Mesenchymal stem cell (in vitro differentiated cells and primary cell): ENCODE measurements at regions not wholly inside any gene's neighbourhood (a gene's known extent, or its start where the extent isn't known, plus 50 kb on each side); places are given as distances from the start of the nearest gene placed in this dataset.

ENCODE experiments used
- DNase-seq: peaks from one replicate; pipeline ENCODE4 v3.0.0-alpha.2; 2013
- H2AFZ ChIP-seq: one replicate; pipeline ENCODE4 v1.6.1; 2013; ENCODE audit warnings: low read depth, mild to moderate bottlenecking, control low read depth, inconsistent platforms, low read length, moderate library complexity
- H2AK5ac ChIP-seq: 2 replicates; pipeline ENCODE4 v1.6.1; 2013; ENCODE audit warnings: low read length, moderate library complexity, mild to moderate bottlenecking, inconsistent platforms; ENCODE audit not compliant: severe bottlenecking
- H2BK120ac ChIP-seq: one replicate; pipeline ENCODE4 v1.6.1; 2013; ENCODE audit warnings: low read depth, mild to moderate bottlenecking, inconsistent platforms, low read length, moderate library complexity
- H2BK12ac ChIP-seq, 2 experiments: one replicate each; pipeline ENCODE4 v1.6.1; 2013; ENCODE audit warnings: inconsistent platforms in 2 of 2, low read length in 2 of 2, mild to moderate bottlenecking in 2 of 2, moderate library complexity in 2 of 2, control low read depth in 1 of 2
- H2BK15ac ChIP-seq: one replicate; pipeline ENCODE4 v1.6.1; 2013; ENCODE audit warnings: mild to moderate bottlenecking, low read depth, inconsistent platforms; ENCODE audit not compliant: poor library complexity, severe bottlenecking
- H2BK5ac ChIP-seq: 2 replicates; pipeline ENCODE4 v1.6.1; 2013; ENCODE audit warnings: low read depth, mild to moderate bottlenecking, low read length, control low read depth, inconsistent platforms; ENCODE audit not compliant: poor library complexity, severe bottlenecking
- H3K14ac ChIP-seq, 2 experiments: one replicate each; pipeline ENCODE4 v1.6.1; 2013; ENCODE audit warnings: inconsistent platforms in 2 of 2, low read length in 2 of 2, control low read depth in 1 of 2, mild to moderate bottlenecking in 1 of 2, moderate library complexity in 1 of 2
- H3K18ac ChIP-seq, 2 experiments: one replicate each; pipeline ENCODE4 v1.6.1; 2013; ENCODE audit warnings: inconsistent platforms in 2 of 2, low read length in 2 of 2, control low read depth in 1 of 2, low read depth in 1 of 2, mild to moderate bottlenecking in 1 of 2
- H3K23ac ChIP-seq, 2 experiments: one replicate each; pipeline ENCODE4 v1.6.1; 2013; ENCODE audit warnings: inconsistent platforms in 2 of 2, low read length in 2 of 2, mild to moderate bottlenecking in 2 of 2, moderate library complexity in 2 of 2, control low read depth in 1 of 2
- H3K27ac ChIP-seq: 2 replicates; pipeline ENCODE4 v1.5.1; 2013; ENCODE audit warnings: mild to moderate bottlenecking, moderate library complexity, low read length, control low read depth, inconsistent platforms; ENCODE audit not compliant: poor library complexity, severe bottlenecking
- H3K27me3 ChIP-seq, 2 experiments: 2 replicates each; pipeline versions ENCODE4 v1.6.1 to v1.7.0; 2013; ENCODE audit warnings: low read length in 2 of 2, mild to moderate bottlenecking in 2 of 2, moderate library complexity in 2 of 2, control low read depth in 1 of 2, inconsistent platforms in 1 of 2; ENCODE audit not compliant: control insufficient read depth in 1 of 2, insufficient read depth in 1 of 2
- H3K36me3 ChIP-seq, 2 experiments: 2 replicates each; pipeline versions ENCODE4 v1.6.1 to v1.7.0; 2013; ENCODE audit warnings: low read length in 2 of 2, control low read depth in 1 of 2, inconsistent platforms in 1 of 2, low read depth in 1 of 2, mild to moderate bottlenecking in 1 of 2; ENCODE audit not compliant: insufficient read depth in 2 of 2, control insufficient read depth in 1 of 2
- H3K4ac ChIP-seq, 2 experiments: one replicate each; pipeline ENCODE4 v1.6.1; 2013; ENCODE audit warnings: inconsistent platforms in 2 of 2, low read length in 2 of 2, mild to moderate bottlenecking in 2 of 2, moderate library complexity in 2 of 2, control low read depth in 1 of 2, low read depth in 1 of 2
- H3K4me1 ChIP-seq: 2 replicates; pipeline ENCODE4 v1.6.1; 2013; ENCODE audit warnings: low read depth, low read length, control low read depth; ENCODE audit not compliant: control insufficient read depth, insufficient read depth
- H3K4me2 ChIP-seq: 2 replicates; pipeline ENCODE4 v1.6.1; 2013; ENCODE audit warnings: low read length, mild to moderate bottlenecking, inconsistent platforms; ENCODE audit not compliant: poor library complexity, severe bottlenecking
- H3K4me3 ChIP-seq, 2 experiments: 2 replicates each; pipeline versions ENCODE4 v1.5.1 to v1.7.0; 2013; ENCODE audit warnings: low read length in 2 of 2, mild to moderate bottlenecking in 2 of 2, control low read depth in 1 of 2, low read depth in 1 of 2; ENCODE audit not compliant: insufficient read depth in 1 of 2
- H3K79me1 ChIP-seq: replicated peaks from 2 replicates; pipeline ENCODE4 v1.6.1; 2013; ENCODE audit warnings: mild to moderate bottlenecking, control low read depth, low read length, inconsistent platforms; ENCODE audit not compliant: poor library complexity, severe bottlenecking
- H3K9ac ChIP-seq: 2 replicates; pipeline ENCODE4 v1.7.0; 2013; ENCODE audit warnings: mild to moderate bottlenecking, low read length, moderate library complexity
- H3K9me3 ChIP-seq: 2 replicates; pipeline ENCODE4 v1.7.0; 2013; ENCODE audit warnings: mild to moderate bottlenecking, low read length; ENCODE audit not compliant: control insufficient read depth
- H4K8ac ChIP-seq: one replicate; pipeline ENCODE4 v1.6.1; 2013; ENCODE audit warnings: inconsistent platforms, mild to moderate bottlenecking, low read length, moderate library complexity
- H4K91ac ChIP-seq: one replicate; pipeline ENCODE4 v1.6.1; 2013; ENCODE audit warnings: mild to moderate bottlenecking, low read length, inconsistent platforms
- WGBS: methylation state at CpG from one replicate; pipeline ENCODE4 v1.1.7; 2013; ENCODE audit warnings: mixed read lengths; 5-methylcytosine and 5-hydroxymethylcytosine counted together

DNA sequence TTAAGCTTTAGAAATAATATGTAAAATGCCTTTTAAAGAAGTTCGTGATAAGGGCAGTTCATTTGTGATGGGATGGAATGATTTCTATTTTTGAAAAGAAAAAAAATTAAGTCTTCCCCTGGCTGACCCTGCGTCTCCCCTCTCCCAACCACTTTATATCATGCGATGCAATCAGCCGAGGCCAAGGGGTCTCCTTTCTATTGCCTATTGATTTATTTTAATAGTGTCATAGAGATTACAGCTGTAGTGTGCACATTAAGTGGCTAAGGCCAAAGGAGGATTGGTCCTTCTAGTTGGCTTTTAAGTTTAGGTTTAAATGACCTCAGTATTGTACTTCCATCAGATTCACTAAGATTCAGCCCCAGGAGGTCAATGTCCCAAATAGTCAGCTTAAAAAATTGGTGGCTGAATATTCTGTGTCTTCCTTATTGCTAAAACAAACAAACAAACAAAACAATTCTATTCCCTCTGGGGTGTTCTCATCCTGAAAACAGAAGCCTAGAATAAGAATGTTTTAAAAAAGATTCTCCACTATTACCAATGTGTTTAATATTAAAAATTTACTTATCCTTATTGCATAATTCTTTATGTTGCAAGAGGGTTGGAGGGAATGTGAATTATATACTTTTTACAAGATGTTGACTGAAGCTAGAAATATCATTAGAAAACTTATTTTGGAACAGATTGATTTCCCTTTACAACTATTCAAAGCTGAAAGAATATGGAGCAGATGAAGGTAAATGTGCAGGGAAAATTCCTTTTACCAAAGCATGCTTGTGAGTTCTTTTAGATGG lies 359.1 kb downstream of the SAMD5 start:
- Histone ChIP-seq H3K14ac (no peak overlapping the region), H4K8ac (no peak overlapping the region), H3K9ac (no peak overlapping the region), H2BK12ac (no peak overlapping the region), H3K27ac (no peak overlapping the region), H3K36me3 (no peaks in the 10 kb centered on the region), H3K23ac (no peak overlapping the region), H3K18ac (no peak overlapping the region), H2BK15ac (no peak overlapping the region), H3K9me3 (no peaks in the 10 kb centered on the region), H3K27me3 (no peaks in the 10 kb centered on the region), H2BK120ac (no peak overlapping the region), H4K91ac (no peak overlapping the region), H3K79me1 (no peaks in the 10 kb centered on the region), H3K4ac (no peak overlapping the region), H2AK5ac (no peak overlapping the region), H2AFZ (no peak overlapping the region), H3K4me3 (no peak overlapping the region), H2BK5ac (no peak overlapping the region), H3K4me2 (no peak overlapping the region), H3K4me1 (no peaks in the 10 kb centered on the region)
- DNase-seq, result no peak
- 100% methylated on average over 2 of the region's 4 CpGs for WGBS

DNA sequence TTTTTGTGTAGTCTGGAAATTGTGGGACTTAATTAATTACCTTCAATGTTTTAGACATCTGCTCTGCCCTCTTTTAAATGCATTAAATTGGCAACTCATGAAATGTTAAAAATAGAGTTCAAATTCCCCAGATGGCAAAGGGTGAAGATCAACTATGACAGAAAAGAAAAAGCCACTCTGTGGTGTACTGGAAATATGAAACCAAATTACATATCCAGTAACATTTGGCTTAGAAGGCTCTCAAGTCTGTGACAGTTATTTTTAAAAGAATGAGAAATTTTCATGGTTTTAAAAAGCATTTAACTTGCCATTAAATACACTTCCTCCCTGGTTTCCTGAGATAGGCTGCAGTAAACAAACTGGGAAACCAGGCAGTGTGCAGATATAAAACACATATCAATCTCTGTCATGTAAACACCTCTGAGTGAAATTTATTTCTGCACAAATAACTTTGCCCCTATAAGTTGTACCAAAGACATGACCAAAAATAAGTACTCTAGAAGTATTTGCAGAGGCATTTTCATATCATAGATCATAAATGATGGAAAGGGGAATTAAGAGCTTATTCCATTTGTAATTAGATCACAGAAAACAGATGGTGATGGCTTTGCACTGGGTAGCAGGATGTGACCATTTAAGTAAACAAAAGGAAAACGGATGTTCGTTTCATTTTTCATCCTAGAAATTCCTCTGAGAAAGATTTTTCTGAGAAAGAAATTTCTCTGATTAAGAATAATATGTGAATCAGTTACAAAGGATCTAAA lies 360.1 kb downstream of the SAMD5 start:
- Histone ChIP-seq H2BK15ac (no peak overlapping the region), H3K4me1 (no peaks in the 10 kb centered on the region), H2AK5ac (no peak overlapping the region), H3K4me2 (no peak overlapping the region), H2BK5ac (no peak overlapping the region), H2BK120ac (peak overlapping the region; percentile 29), H3K14ac (no peak overlapping the region), H3K27me3 (no peaks in the 10 kb centered on the region), H3K9ac (no peak overlapping the region), H3K79me1 (no peaks in the 10 kb centered on the region), H2BK12ac (no peak overlapping the region), H3K18ac (peak overlapping the region in 1 of 2 experiments; percentile 77), H4K8ac (no peak overlapping the region), H3K4me3 (no peak overlapping the region), H3K4ac (no peak overlapping the region), H2AFZ (no peak overlapping the region), H3K23ac (no peak overlapping the region), H3K9me3 (no peaks in the 10 kb centered on the region), H3K27ac (no peak overlapping the region), H3K36me3 (no peaks in the 10 kb centered on the region), H4K91ac (no peak overlapping the region)
- peak; percentile 33 for DNase-seq
- WGBS, result 0% methylated on average over 1 of the region's 2 CpGs

DNA sequence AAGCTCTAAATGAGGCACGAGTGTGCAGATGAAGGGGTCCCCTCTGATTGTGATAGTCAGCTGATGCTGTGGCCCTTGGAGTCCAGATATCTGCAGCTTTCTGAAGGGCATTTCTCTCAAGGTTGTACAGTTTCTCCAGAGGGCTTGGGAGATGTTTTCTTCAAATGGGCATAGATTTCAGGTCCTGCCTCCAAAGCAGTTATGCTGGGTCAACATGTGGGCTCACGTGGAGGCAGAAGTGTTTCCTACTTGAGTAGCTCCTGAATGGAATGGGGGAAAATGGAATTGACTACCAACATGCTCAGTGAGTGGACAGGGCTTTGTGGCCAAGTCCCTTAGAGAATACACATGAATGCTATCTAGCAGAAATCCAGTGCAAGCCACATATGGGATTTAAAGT lies 360.7 kb downstream of the SAMD5 start:
- no peak overlapping the region for H2BK5ac ChIP-seq
- H3K9me3 ChIP-seq, result no peaks in the 10 kb centered on the region
- no peak overlapping the region for H3K23ac ChIP-seq
- H3K79me1 ChIP-seq, result no peaks in the 10 kb centered on the region
- H3K36me3 ChIP-seq, result no peaks in the 10 kb centered on the region
- H3K4me1 ChIP-seq, result no peaks in the 10 kb centered on the region
- H3K14ac ChIP-seq, result no peak overlapping the region
- no peak overlapping the region for H2BK12ac ChIP-seq
- H3K9ac ChIP-seq, result no peak overlapping the region
- H3K4me3 ChIP-seq, result no peak overlapping the region
- H4K91ac ChIP-seq, result no peak overlapping the region
- no peak overlapping the region for H3K4me2 ChIP-seq
- peak; percentile 16 for DNase-seq
- peak overlapping the region in 1 of 2 experiments; percentile 77 for H3K18ac ChIP-seq
- no peaks in the 10 kb centered on the region for H3K27me3 ChIP-seq
- H2AFZ ChIP-seq, result no peak overlapping the region
- peak overlapping the region; percentile 77 for H4K8ac ChIP-seq
- no peak overlapping the region for H3K27ac ChIP-seq
- peak overlapping the region in 1 of 2 experiments; percentile 4 for H3K4ac ChIP-seq
- 35% methylated on average over 2 of the region's 2 CpGs for WGBS
- H2BK15ac ChIP-seq, result no peak overlapping the region
- peak overlapping the region; percentile 29 for H2BK120ac ChIP-seq
- H2AK5ac ChIP-seq, result no peak overlapping the region

DNA sequence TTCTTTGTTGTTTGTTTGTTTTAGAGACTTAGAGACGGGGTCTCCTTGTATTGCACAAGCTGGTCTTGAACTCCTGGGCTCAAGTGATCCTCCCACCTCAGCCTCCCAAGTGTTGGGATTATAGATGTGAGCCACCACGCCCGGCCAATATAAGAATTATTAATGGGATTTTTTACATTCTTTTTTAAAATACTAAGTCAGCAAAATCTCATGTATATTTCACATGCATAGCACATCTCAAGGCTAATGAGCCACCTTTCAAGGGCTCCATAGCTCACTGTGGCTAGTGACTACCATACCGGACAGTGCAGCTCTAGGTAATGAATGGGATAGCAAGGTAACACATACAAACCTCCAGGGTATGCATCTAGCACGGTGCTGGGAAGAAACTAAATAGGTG lies 361.4 kb downstream of the SAMD5 start:
- H3K4me2 ChIP-seq, result no peak overlapping the region
- H3K36me3 ChIP-seq, result no peaks in the 10 kb centered on the region
- no peak overlapping the region for H2AFZ ChIP-seq
- no peak overlapping the region for H4K8ac ChIP-seq
- no peak overlapping the region for H3K9ac ChIP-seq
- no peak overlapping the region for H4K91ac ChIP-seq
- H3K4ac ChIP-seq, result no peak overlapping the region
- DNase-seq, result no peak
- no peak overlapping the region for H3K23ac ChIP-seq
- H3K27me3 ChIP-seq, result no peaks in the 10 kb centered on the region
- no peak overlapping the region for H2BK5ac ChIP-seq
- WGBS, result 94% methylated on average over 2 of the region's 5 CpGs
- H2AK5ac ChIP-seq, result no peak overlapping the region
- H2BK12ac ChIP-seq, result no peak overlapping the region
- H2BK120ac ChIP-seq, result no peak overlapping the region
- no peak overlapping the region for H3K4me3 ChIP-seq
- H3K4me1 ChIP-seq, result no peaks in the 10 kb centered on the region
- no peak overlapping the region for H3K27ac ChIP-seq
- no peaks in the 10 kb centered on the region for H3K79me1 ChIP-seq
- no peaks in the 10 kb centered on the region for H3K9me3 ChIP-seq
- peak overlapping the region in 1 of 2 experiments; percentile 54 for H3K18ac ChIP-seq
- H2BK15ac ChIP-seq, result no peak overlapping the region
- no peak overlapping the region for H3K14ac ChIP-seq
